HCT116 (cell line): ENCODE measurements at regions not wholly inside any gene's neighbourhood (a gene's known extent, or its start where the extent isn't known, plus 50 kb on each side); places are given as distances from the start of the nearest gene placed in this dataset.

ENCODE experiments used
- ATAC-seq: fragments of 200-7000 bp; cut with Tn5 transposase; 2 replicates; pipeline ENCODE4 v1.9.1; 2020; ENCODE audit warnings: mild to moderate bottlenecking, moderate library complexity
- BruUV-seq: library from RNA; stranded (reverse); fragments of 400-500 nt; replicated peaks from 2 replicates; lab custom pipeline; 2021; lab: Mats Ljungman, UMichigan
- CTCF ChIA-PET: fragments of 300-600 bp; sonication (Branson Sonifier 250); formaldehyde crosslinking; loops from one replicate; lab custom pipeline; 2021; ENCODE audit warnings: antibody characterized with exemption; lab: Charles Lee
- POLR2A ChIA-PET: fragments of 300-600, 350-600 bp; sonication (Branson Sonifier 250); formaldehyde crosslinking; loops from one replicate; lab custom pipeline; 2021; ENCODE audit warnings: antibody characterized with exemption; lab: Charles Lee
- RAD21 ChIA-PET, 2 experiments: fragments of 300-600 bp; sonication (Branson Sonifier 250); formaldehyde crosslinking; loops; one replicate each; lab custom pipeline; 2023; ENCODE audit warnings: low total read pairs in 2 of 2; ENCODE audit not compliant: uncharacterized antibody in 2 of 2, unreplicated experiment in 2 of 2, low non-redundant PET in 1 of 2; lab: Charles Lee
- DNase-seq: peaks from one replicate; pipeline ENCODE4 v3.0.0-alpha.2; 2010; ENCODE audit warnings: low read depth, low spot score
- H2AFZ ChIP-seq: fragments of 200-600 bp; shearing (Covaris generic), sonication (generic); 2 replicates; pipeline ENCODE4 v1.6.1; 2017; ENCODE audit warnings: low read depth, mixed run types, mixed read lengths, antibody characterized with exemption, low read length; ENCODE audit not compliant: poor library complexity, severe bottlenecking
- H3K27ac ChIP-seq: 2 replicates; pipeline ENCODE4 v1.5.1; 2012; ENCODE audit warnings: low read depth, low read length
- H3K27me3 ChIP-seq: fragments of 200-600 bp; sonication (generic); 2 replicates; pipeline ENCODE4 v1.6.1; 2016; ENCODE audit warnings: mixed run types, low read length, mixed read lengths; ENCODE audit not compliant: insufficient read depth
- H3K36me3 ChIP-seq, 2 experiments: fragments of 200-500 bp in 1 of 2; fragments of 200-600 bp in 1 of 2; sonication (Bioruptor generic) in 1 of 2; sonication (generic) in 1 of 2; 2 replicates each; pipeline versions ENCODE4 v1.5.1 to v1.6.1; 2014 to 2016; ENCODE audit warnings: low read length in 2 of 2, inconsistent platforms in 1 of 2, mixed read lengths in 1 of 2, mixed run types in 1 of 2; ENCODE audit not compliant: insufficient read depth in 2 of 2, control insufficient read depth in 1 of 2
- H3K4me1 ChIP-seq, 2 experiments: fragments of 200-600 bp in 1 of 2; sonication (generic) in 1 of 2; 2 replicates each; pipeline versions ENCODE4 v1.5.1 to v1.6.1; 2012 to 2017; ENCODE audit warnings: low read length in 2 of 2, inconsistent platforms in 1 of 2, mild to moderate bottlenecking in 1 of 2, mixed read lengths in 1 of 2, mixed run types in 1 of 2, moderate library complexity in 1 of 2; ENCODE audit not compliant: insufficient read depth in 2 of 2, control insufficient read depth in 1 of 2
- H3K4me2 ChIP-seq: fragments of 200-600 bp; sonication (generic); 2 replicates; pipeline ENCODE4 v1.6.1; 2017; ENCODE audit warnings: mixed run types, low read length, mixed read lengths
- H3K4me3 ChIP-seq, 2 experiments: fragments of 200-600 bp in 1 of 2; sonication (generic) in 1 of 2; replicated peaks in 1 of 2; 2 replicates each; pipeline ENCODE4 v1.5.1; 2011 to 2016; ENCODE audit warnings: low read length in 2 of 2, control low read depth in 1 of 2, low read depth in 1 of 2, mild to moderate bottlenecking in 1 of 2, mixed read lengths in 1 of 2, mixed run types in 1 of 2
- H3K79me2 ChIP-seq: fragments of 200-600 bp; sonication (generic); 2 replicates; pipeline ENCODE4 v1.6.1; 2017; ENCODE audit warnings: mild to moderate bottlenecking, mixed run types, low read length, moderate library complexity, mixed read lengths; ENCODE audit not compliant: insufficient read depth
- H3K9ac ChIP-seq: fragments of 200-600 bp; sonication (generic); 2 replicates; pipeline ENCODE4 v1.6.1; 2016; ENCODE audit warnings: low read length, mixed read lengths
- H3K9me2 ChIP-seq: fragments of 200-600 bp; sonication (generic), shearing (Covaris generic); 2 replicates; pipeline ENCODE4 v1.6.1; 2017; ENCODE audit warnings: mixed run types, mild to moderate bottlenecking, moderate library complexity; ENCODE audit not compliant: insufficient read depth
- H3K9me3 ChIP-seq, 2 experiments: fragments of 200-500 bp in 1 of 2; fragments of 200-600 bp in 1 of 2; sonication (Bioruptor generic) in 1 of 2; sonication (generic) in 1 of 2; 2 replicates each; pipeline ENCODE4 v1.6.1; 2014 to 2017; ENCODE audit warnings: low read length in 2 of 2, mixed read lengths in 2 of 2, inconsistent platforms in 1 of 2, low read depth in 1 of 2, mild to moderate bottlenecking in 1 of 2, mixed run types in 1 of 2, moderate library complexity in 1 of 2; ENCODE audit not compliant: control insufficient read depth in 1 of 2, insufficient read depth in 1 of 2
- H4K20me1 ChIP-seq: fragments of 200-600 bp; sonication (generic), shearing (Covaris generic); 2 replicates; pipeline ENCODE4 v1.6.1; 2017; ENCODE audit warnings: mixed run types, mild to moderate bottlenecking, moderate library complexity; ENCODE audit not compliant: insufficient read depth
- EGR1 ChIP-seq: IDR thresholded peaks from 2 replicates; pipeline ENCODE4 v1.6.1; 2012; ENCODE audit warnings: low read depth
- ELF1 ChIP-seq: IDR thresholded peaks from 2 replicates; pipeline ENCODE4 v1.6.1; 2012; ENCODE audit warnings: low read depth, borderline replicate concordance
- EZH2 ChIP-seq: fragments of 200-600 bp; sonication (generic); IDR thresholded peaks from 2 replicates; pipeline ENCODE4 v1.6.1; 2017; ENCODE audit warnings: antibody characterized with exemption, mixed run types
- FOSL1 ChIP-seq: IDR thresholded peaks from 2 replicates; pipeline ENCODE4 v1.6.1; 2012; ENCODE audit warnings: low read depth
- JUND ChIP-seq: IDR thresholded peaks from 2 replicates; pipeline ENCODE4 v1.6.1; 2012
- POLR2A ChIP-seq: IDR thresholded peaks from 2 replicates; pipeline ENCODE4 v1.7.0; 2011; ENCODE audit warnings: borderline replicate concordance; ENCODE audit not compliant: insufficient read depth, insufficient read length; ENCODE audit errors: extremely low read depth
- RAD21 ChIP-seq: IDR thresholded peaks from 2 replicates; pipeline ENCODE4 v1.6.1; 2012; ENCODE audit warnings: low read depth, mild to moderate bottlenecking
- SIN3A ChIP-seq: IDR thresholded peaks from 2 replicates; pipeline ENCODE4 v1.6.1; 2012; ENCODE audit warnings: low read depth
- SP1 ChIP-seq: IDR thresholded peaks from 2 replicates; pipeline ENCODE4 v1.6.1; 2012; ENCODE audit warnings: low read depth
- TCF7L2 ChIP-seq: IDR thresholded peaks from 2 replicates; pipeline ENCODE4 v1.7.0; 2011; ENCODE audit warnings: borderline replicate concordance, inconsistent platforms; ENCODE audit not compliant: insufficient read depth, insufficient read length; ENCODE audit errors: extremely low read depth
- YY1 ChIP-seq: IDR thresholded peaks from 2 replicates; pipeline ENCODE4 v1.6.1; 2011; ENCODE audit warnings: low read length, low read depth, moderate library complexity, mild to moderate bottlenecking; ENCODE audit not compliant: insufficient replicate concordance; ENCODE audit errors: extremely low read depth
- ZFX ChIP-seq: fragments of 450-650 bp; IDR thresholded peaks from 2 replicates; pipeline ENCODE4 v1.6.1; 2017
- intact Hi-C: fragments of 100-400 bp; cut with micrococcal nuclease; formaldehyde crosslinking; loops from 2 replicates; pipeline ENCODE4 v1.10.0; 2022
- TF ChIP-seq, protein P1 (sequence below): IDR thresholded peaks from 2 replicates; pipeline ENCODE4 v1.6.1; 2011; ENCODE audit warnings: mild to moderate bottlenecking, low read length, moderate library complexity; ENCODE audit not compliant: insufficient replicate concordance; ENCODE audit errors: extremely low read depth
- TF ChIP-seq, protein P2 (sequence below), 3 experiments: fragments of 200-600 bp in 1 of 3; sonication (generic) in 1 of 3; IDR thresholded peaks in 2 of 3; conservative IDR thresholded peaks in 1 of 3; 2 replicates each; pipeline ENCODE4 v1.5.1; 2012 to 2017; ENCODE audit warnings: low read depth in 2 of 3, low read length in 2 of 3, antibody characterized with exemption in 1 of 3, borderline replicate concordance in 1 of 3, control low read depth in 1 of 3, mild to moderate bottlenecking in 1 of 3, mixed read lengths in 1 of 3, mixed run types in 1 of 3, moderate library complexity in 1 of 3; ENCODE audit not compliant: insufficient read depth in 1 of 3
- TF ChIP-seq, protein P3 (sequence below): IDR thresholded peaks from 2 replicates; pipeline ENCODE4 v1.6.1; 2012
- TF ChIP-seq, protein P4 (sequence below): IDR thresholded peaks from 2 replicates; pipeline ENCODE4 v1.6.1; 2012

DNA sequence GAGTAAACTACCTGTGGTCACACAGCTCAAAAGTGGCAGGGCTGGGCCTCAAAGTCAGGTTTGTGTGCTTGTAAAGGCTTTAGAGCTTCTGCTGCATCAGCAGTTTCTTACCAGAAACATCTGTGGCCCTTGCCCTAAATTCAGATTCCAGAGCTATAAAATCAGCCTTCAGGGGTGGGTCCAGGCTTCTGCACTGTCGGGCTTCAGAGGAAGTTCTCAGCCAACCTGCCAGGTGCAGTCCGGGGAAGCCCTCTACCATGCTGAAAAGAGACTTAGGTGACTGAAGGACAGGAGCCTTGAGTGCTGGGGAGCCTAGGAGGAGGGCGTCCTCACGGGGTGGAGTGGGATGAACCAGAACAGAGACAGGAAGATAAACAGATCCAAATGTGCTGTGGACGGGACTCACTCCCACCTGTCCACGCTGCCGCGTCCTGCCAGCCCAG lies 69.9 kb upstream of the HS6ST1 start:
- Histone ChIP-seq H3K9ac (no peak overlapping the region), H3K79me2 (no peaks in the 10 kb centered on the region), H3K4me3 (no peak overlapping the region), H4K20me1 (no peaks in the 10 kb centered on the region), H3K4me2 (no peak overlapping the region), H3K9me3 (no peaks in the 10 kb centered on the region), H3K9me2 (no peaks in the 10 kb centered on the region), H3K27ac (no peak overlapping the region), H3K4me1 (no peaks in the 10 kb centered on the region), H2AFZ (no peak overlapping the region), H3K27me3 (no peaks in the 10 kb centered on the region), H3K36me3 (no peaks in the 10 kb centered on the region)
- DNase-seq = no peak
- no TSS peak for BruUV-seq
- no peak for TF ChIP-seq FOSL1
- TF ChIP-seq ZFX = no peak
- no peak for TF ChIP-seq ELF1
- no peak for TF ChIP-seq SP1
- TF ChIP-seq TCF7L2 = no peak
- TF ChIP-seq, protein P1, sequence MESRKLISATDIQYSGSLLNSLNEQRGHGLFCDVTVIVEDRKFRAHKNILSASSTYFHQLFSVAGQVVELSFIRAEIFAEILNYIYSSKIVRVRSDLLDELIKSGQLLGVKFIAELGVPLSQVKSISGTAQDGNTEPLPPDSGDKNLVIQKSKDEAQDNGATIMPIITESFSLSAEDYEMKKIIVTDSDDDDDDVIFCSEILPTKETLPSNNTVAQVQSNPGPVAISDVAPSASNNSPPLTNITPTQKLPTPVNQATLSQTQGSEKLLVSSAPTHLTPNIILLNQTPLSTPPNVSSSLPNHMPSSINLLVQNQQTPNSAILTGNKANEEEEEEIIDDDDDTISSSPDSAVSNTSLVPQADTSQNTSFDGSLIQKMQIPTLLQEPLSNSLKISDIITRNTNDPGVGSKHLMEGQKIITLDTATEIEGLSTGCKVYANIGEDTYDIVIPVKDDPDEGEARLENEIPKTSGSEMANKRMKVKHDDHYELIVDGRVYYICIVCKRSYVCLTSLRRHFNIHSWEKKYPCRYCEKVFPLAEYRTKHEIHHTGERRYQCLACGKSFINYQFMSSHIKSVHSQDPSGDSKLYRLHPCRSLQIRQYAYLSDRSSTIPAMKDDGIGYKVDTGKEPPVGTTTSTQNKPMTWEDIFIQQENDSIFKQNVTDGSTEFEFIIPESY = no peak
- TF ChIP-seq JUND = no peak
- TF ChIP-seq, protein P2, sequence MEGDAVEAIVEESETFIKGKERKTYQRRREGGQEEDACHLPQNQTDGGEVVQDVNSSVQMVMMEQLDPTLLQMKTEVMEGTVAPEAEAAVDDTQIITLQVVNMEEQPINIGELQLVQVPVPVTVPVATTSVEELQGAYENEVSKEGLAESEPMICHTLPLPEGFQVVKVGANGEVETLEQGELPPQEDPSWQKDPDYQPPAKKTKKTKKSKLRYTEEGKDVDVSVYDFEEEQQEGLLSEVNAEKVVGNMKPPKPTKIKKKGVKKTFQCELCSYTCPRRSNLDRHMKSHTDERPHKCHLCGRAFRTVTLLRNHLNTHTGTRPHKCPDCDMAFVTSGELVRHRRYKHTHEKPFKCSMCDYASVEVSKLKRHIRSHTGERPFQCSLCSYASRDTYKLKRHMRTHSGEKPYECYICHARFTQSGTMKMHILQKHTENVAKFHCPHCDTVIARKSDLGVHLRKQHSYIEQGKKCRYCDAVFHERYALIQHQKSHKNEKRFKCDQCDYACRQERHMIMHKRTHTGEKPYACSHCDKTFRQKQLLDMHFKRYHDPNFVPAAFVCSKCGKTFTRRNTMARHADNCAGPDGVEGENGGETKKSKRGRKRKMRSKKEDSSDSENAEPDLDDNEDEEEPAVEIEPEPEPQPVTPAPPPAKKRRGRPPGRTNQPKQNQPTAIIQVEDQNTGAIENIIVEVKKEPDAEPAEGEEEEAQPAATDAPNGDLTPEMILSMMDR (IDR thresholded peaks at IDR 0.05 in 2 of 3, conservative IDR thresholded peaks at IDR 0.05 in 1 of 3; ENCODE audit: borderline replicate concordance in 1 of 3, insufficient read depth in 1 of 3, low read depth in 2 of 3, low read length in 2 of 3) = no peak
- no peak for TF ChIP-seq POLR2A
- TF ChIP-seq RAD21 = no peak
- no peak for TF ChIP-seq YY1
- no peak for TF ChIP-seq EGR1
- no peak for TF ChIP-seq SIN3A
- TF ChIP-seq, protein P3, sequence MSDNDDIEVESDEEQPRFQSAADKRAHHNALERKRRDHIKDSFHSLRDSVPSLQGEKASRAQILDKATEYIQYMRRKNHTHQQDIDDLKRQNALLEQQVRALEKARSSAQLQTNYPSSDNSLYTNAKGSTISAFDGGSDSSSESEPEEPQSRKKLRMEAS = no peak
- TF ChIP-seq, protein P4, sequence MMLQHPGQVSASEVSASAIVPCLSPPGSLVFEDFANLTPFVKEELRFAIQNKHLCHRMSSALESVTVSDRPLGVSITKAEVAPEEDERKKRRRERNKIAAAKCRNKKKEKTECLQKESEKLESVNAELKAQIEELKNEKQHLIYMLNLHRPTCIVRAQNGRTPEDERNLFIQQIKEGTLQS = no peak
- no peak for TF ChIP-seq EZH2
- ChIA-PET CTCF (interaction anchor here (1.0 kb wide), 1 partner anchor 12 kb away, joined by 3 read pairs; no protein-coding TSS in a partner anchor), RAD21 (no interaction called here), POLR2A (no interaction called here)
- intact Hi-C loops = no loop called here
- ATAC-seq = no peak
